Sigmoid colon (tissue), 4 donors: ENCODE measurements at regions not wholly inside any gene's neighbourhood (a gene's known extent, or its start where the extent isn't known, plus 50 kb on each side); places are given as distances from the start of the nearest gene placed in this dataset.

Source experiments
- CTCF ChIP-seq, 4 experiments: fragments of 450-650 bp in 3 of 4; fragments of 200-600 bp in 1 of 4; IDR thresholded peaks; one replicate each; pipeline ENCODE4 v1.5.1; 2016 to 2019; ENCODE audit warnings: antibody characterized with exemption in 4 of 4, mild to moderate bottlenecking in 3 of 4, moderate library complexity in 2 of 4
- EP300 ChIP-seq, 4 donors: sonication (generic); formaldehyde crosslinking; IDR thresholded peaks; one replicate each; pipeline ENCODE4 v1.6.1; 2017; ENCODE audit warnings: antibody characterized with exemption in 4 of 4
- POLR2A ChIP-seq, 2 donors: fragments of 450-650 bp; IDR thresholded peaks; one replicate each; pipeline ENCODE4 v1.6.1; 2016; ENCODE audit warnings: antibody characterized with exemption in 2 of 2, mild to moderate bottlenecking in 2 of 2, moderate library complexity in 2 of 2
- POLR2AphosphoS5 ChIP-seq, 4 donors: sonication (generic); formaldehyde crosslinking; IDR thresholded peaks; one replicate each; pipeline ENCODE4 v1.6.1; 2017; ENCODE audit warnings: antibody characterized with exemption in 4 of 4

GRCh38 chr16:5222761-5223160 is 125.2 kb upstream of the EEF2KMT start:
- TF ChIP-seq POLR2A (IDR thresholded peaks at IDR 0.05) (no peak), CTCF (IDR thresholded peaks at IDR 0.05) (no peak), POLR2AphosphoS5 (IDR thresholded peaks at IDR 0.05) (no peak), EP300 (IDR thresholded peaks at IDR 0.05) (no peak)
